A549 (cell line): ENCODE measurements at regions not wholly inside any gene's neighbourhood (a gene's known extent, or its start where the extent isn't known, plus 50 kb on each side); places are given as distances from the start of the nearest gene placed in this dataset.

Experiments
- ATAC-seq, 2 experiments: fragments of 200-7000 bp in 1 of 2; fragments of >200 bp in 1 of 2; cut with Nextera tagmentation in 1 of 2; cut with Tn5 transposase in 1 of 2; 3 replicates each; pipeline versions ENCODE4 v1.8.0 to v1.9.1; 2018 to 2020; ENCODE audit warnings: mild to moderate bottlenecking in 1 of 2, moderate library complexity in 1 of 2
- CTCF ChIA-PET: fragments of 300-600 bp; sonication (Branson Sonifier 250); formaldehyde crosslinking; extraction: SDS; loops from one replicate; lab custom pipeline; 2021; ENCODE audit warnings: antibody characterized with exemption, inconsistent platforms; lab: Yijun Ruan, JAX
- POLR2A ChIA-PET: fragments of 350-600 bp; formaldehyde crosslinking; extraction: SDS; loops from one replicate; lab custom pipeline; 2021; ENCODE audit warnings: antibody characterized with exemption, inconsistent platforms; lab: Yijun Ruan, JAX
- DNase-seq, 2 experiments: peaks; one replicate each; pipeline versions ENCODE4 v3.0.0 to v3.0.0-alpha.2; 2011 to 2016; ENCODE audit warnings: low read depth in 1 of 2, low spot score in 1 of 2
- FAIRE-seq: peaks from 2 replicates; lab custom pipeline; 2011; peaks lifted over from hg19 to GRCh38; lab: Jason Lieb, UNC
- H3K27ac ChIP-seq, 2 experiments: fragments of >200 bp; sonication (Bioruptor Twin); formaldehyde crosslinking; 3 replicates each; pipeline ENCODE4 v1.5.1; 2016 to 2017
- H3K4me1 ChIP-seq: fragments of >200 bp; sonication (Bioruptor Twin); formaldehyde crosslinking; 3 replicates; pipeline ENCODE4 v1.6.1; 2016
- H3K4me2 ChIP-seq: fragments of >200 bp; sonication (Bioruptor Twin); formaldehyde crosslinking; 3 replicates; pipeline ENCODE4 v1.6.1; 2016
- H3K4me3 ChIP-seq: fragments of >200 bp; sonication (Bioruptor Twin); formaldehyde crosslinking; 3 replicates; pipeline ENCODE4 v1.5.1; 2016
- H3K9me3 ChIP-seq: fragments of >200 bp; sonication (Bioruptor Twin); formaldehyde crosslinking; 3 replicates; pipeline ENCODE4 v1.6.1; 2016
- ATOH8 ChIP-seq: fragments of 250-450 bp; sonication (Bioruptor Pico); IDR thresholded peaks from 2 replicates; pipeline ENCODE4 v1.5.0; 2020; ENCODE audit warnings: low read depth, mild to moderate bottlenecking, moderate library complexity
- CBX2 ChIP-seq: fragments of 200-600 bp; sonication (generic); IDR thresholded peaks from 2 replicates; pipeline ENCODE4 v1.6.1; 2016; ENCODE audit warnings: low read depth, mild to moderate bottlenecking, borderline replicate concordance
- EHMT2 ChIP-seq: fragments of 200-600 bp; sonication (generic); IDR thresholded peaks from 2 replicates; pipeline ENCODE4 v1.6.1; 2016; ENCODE audit warnings: antibody characterized with exemption, low read depth, mild to moderate bottlenecking, moderate library complexity
- EP300 ChIP-seq, 2 experiments: fragments of >200 bp; sonication (Bioruptor Twin); formaldehyde crosslinking; IDR thresholded peaks; 2 replicates in 1 of 2; 3 replicates in 1 of 2; pipeline ENCODE4 v1.6.1; 2016 to 2017
- FOSB ChIP-seq: fragments of 250-450 bp; sonication (Bioruptor Pico); IDR thresholded peaks from 2 replicates; pipeline ENCODE4 v1.5.0; 2020; ENCODE audit warnings: mild to moderate bottlenecking, moderate library complexity
- FOXS1 ChIP-seq: fragments of 250-450 bp; sonication (Bioruptor Pico); IDR thresholded peaks from 2 replicates; pipeline ENCODE4 v1.5.0; 2020; ENCODE audit warnings: mild to moderate bottlenecking, moderate library complexity
- HDAC2 ChIP-seq: fragments of 200-600 bp; sonication (generic); IDR thresholded peaks from 2 replicates; pipeline ENCODE4 v1.6.1; 2016
- HES2 ChIP-seq: fragments of >200 bp; sonication (Bioruptor Twin); formaldehyde crosslinking; IDR thresholded peaks from 2 replicates; pipeline ENCODE4 v1.6.1; 2016
- HEYL ChIP-seq: fragments of 250-450 bp; sonication (Bioruptor Pico); IDR thresholded peaks from 2 replicates; pipeline ENCODE4 v1.8.0; 2021; ENCODE audit warnings: mild to moderate bottlenecking, moderate library complexity
- HOXA7 ChIP-seq: fragments of 250-450 bp; sonication (Bioruptor Pico); IDR thresholded peaks from 2 replicates; pipeline ENCODE4 v1.5.0; 2020; ENCODE audit warnings: mild to moderate bottlenecking, moderate library complexity
- HOXB13 ChIP-seq: fragments of 250-450 bp; sonication (Bioruptor Pico); IDR thresholded peaks from 2 replicates; pipeline ENCODE4 v1.5.0; 2020; ENCODE audit warnings: low read depth, mild to moderate bottlenecking, moderate library complexity
- JUN ChIP-seq, 2 experiments: fragments of >200 bp; sonication (Bioruptor Twin); formaldehyde crosslinking; IDR thresholded peaks; 2 replicates in 1 of 2; 3 replicates in 1 of 2; pipeline ENCODE4 v1.6.1; 2016 to 2017
- JUNB ChIP-seq: fragments of >200 bp; sonication (Bioruptor Twin); formaldehyde crosslinking; IDR thresholded peaks from 2 replicates; pipeline ENCODE4 v1.6.1; 2016
- KDM1A ChIP-seq: fragments of 200-600 bp; sonication (generic); IDR thresholded peaks from 2 replicates; pipeline ENCODE4 v1.6.1; 2016; ENCODE audit warnings: low read depth, mild to moderate bottlenecking
- KDM5A ChIP-seq: fragments of 200-600 bp; sonication (generic); IDR thresholded peaks from 2 replicates; pipeline ENCODE4 v1.6.1; 2016; ENCODE audit warnings: antibody characterized with exemption, mild to moderate bottlenecking
- MAFK ChIP-seq: fragments of 450-650 bp; IDR thresholded peaks from 2 replicates; pipeline ENCODE4 v1.6.1; 2014; ENCODE audit not compliant: partially characterized antibody
- NR3C1 ChIP-seq: fragments of >200 bp; sonication (Bioruptor Twin); formaldehyde crosslinking; IDR thresholded peaks from 3 replicates; pipeline ENCODE4 v1.6.1; 2017
- PBX3 ChIP-seq: IDR thresholded peaks from 2 replicates; pipeline ENCODE4 v1.6.1; 2012
- POLR2AphosphoS2 ChIP-seq: conservative IDR thresholded peaks from 2 replicates; pipeline ENCODE4 v1.6.1; 2012; ENCODE audit warnings: low read length, improper control_type of control experiment, inconsistent platforms
- RARB ChIP-seq: fragments of 250-450 bp; sonication (Bioruptor Pico); IDR thresholded peaks from 2 replicates; pipeline ENCODE4 v1.8.0; 2021; ENCODE audit warnings: mild to moderate bottlenecking, moderate library complexity
- RFX5 ChIP-seq: fragments of 450-650 bp; IDR thresholded peaks from 2 replicates; pipeline ENCODE4 v1.7.1; 2014; ENCODE audit warnings: antibody characterized with exemption, mild to moderate bottlenecking, moderate library complexity
- RNF2 ChIP-seq: fragments of 200-600 bp; sonication (generic); IDR thresholded peaks from 2 replicates; pipeline ENCODE4 v1.6.1; 2016; ENCODE audit warnings: low read depth, mild to moderate bottlenecking, antibody characterized with exemption, moderate library complexity, borderline replicate concordance
- ZC3H11A ChIP-seq: fragments of 450-650 bp; IDR thresholded peaks from 2 replicates; pipeline ENCODE4 v1.6.1; 2014; ENCODE audit warnings: antibody characterized with exemption, mild to moderate bottlenecking
- ZFP36 ChIP-seq: fragments of 450-650 bp; IDR thresholded peaks from 2 replicates; pipeline ENCODE4 v1.6.1; 2014; ENCODE audit warnings: borderline replicate concordance; ENCODE audit not compliant: partially characterized antibody
- ZSCAN20 ChIP-seq: fragments of 250-450 bp; sonication (Bioruptor Pico); IDR thresholded peaks from 2 replicates; pipeline ENCODE4 v1.8.0; 2022; ENCODE audit warnings: mild to moderate bottlenecking, moderate library complexity
- WGBS: methylation state at CpG from one replicate; pipeline ENCODE4 v1.1.6; 2017; ENCODE audit errors: missing lambda C conversion rate; 5-methylcytosine and 5-hydroxymethylcytosine counted together

DNA sequence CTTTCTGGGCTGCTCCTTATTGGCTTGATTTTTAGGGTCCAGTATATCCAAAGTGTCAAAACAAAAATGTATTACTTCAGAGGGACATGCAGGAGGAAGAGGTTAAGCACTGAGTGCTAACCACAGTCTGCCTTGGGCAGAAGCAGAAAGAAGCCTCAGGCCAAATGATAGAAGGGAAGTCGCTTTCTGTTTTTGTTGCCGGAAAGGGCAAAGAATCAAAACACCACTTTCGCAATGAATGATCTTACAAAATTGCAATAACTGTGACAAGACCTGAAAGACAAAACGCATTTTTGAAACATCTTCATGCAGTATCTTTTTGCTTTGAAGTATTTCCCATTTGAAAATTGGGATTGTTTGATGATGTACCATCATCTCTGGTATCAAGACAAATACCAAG, 70.1 kb upstream of the PICALM start:
- CTCF ChIA-PET = interaction anchor here (1.0 to 1.2 kb wide), 3 partner anchors 9 to 79 kb away, joined by 3 read pairs; no protein-coding TSS in a partner anchor
- FAIRE-seq = no peak
- no peak for DNase-seq
- POLR2A ChIA-PET = no interaction called here
- Histone ChIP-seq H3K9me3 (no peaks in the 10 kb centered on the region), H3K4me1 (no peaks in the 10 kb centered on the region), H3K4me3 (no peak overlapping the region), H3K27ac (no peak overlapping the region), H3K4me2 (no peak overlapping the region)
- 94% methylated on average over 4 of the region's 4 CpGs for whole genome bisulfite sequencing
- ATAC-seq = no peak
- TF ChIP-seq NR3C1 = no peak
- no peak for TF ChIP-seq RNF2
- no peak for TF ChIP-seq JUN (IDR thresholded peaks at IDR 0.05)
- TF ChIP-seq MAFK = no peak
- TF ChIP-seq JUNB = no peak
- TF ChIP-seq EHMT2 = no peak
- no peak for TF ChIP-seq ATOH8 (CRISPR knock-in tag)

DNA sequence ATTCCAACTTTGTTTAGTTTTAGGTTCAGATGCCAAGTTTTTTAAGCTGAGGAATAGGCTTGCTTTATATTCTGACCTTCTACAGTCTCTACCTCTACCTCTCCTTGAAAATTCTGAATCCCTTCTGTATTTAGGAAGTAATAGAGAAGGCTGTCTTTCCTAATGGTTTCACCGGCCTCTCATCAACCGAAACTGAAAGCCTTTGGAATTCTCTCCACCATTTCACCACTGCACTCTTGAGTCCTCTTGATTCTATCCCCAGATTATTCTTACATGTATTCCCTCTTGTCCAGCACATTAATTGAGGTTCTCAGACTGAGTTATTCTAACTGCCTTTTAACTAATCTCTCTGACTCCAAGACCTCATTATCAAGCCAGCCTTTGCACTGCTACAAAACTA, 67.7 kb upstream of the PICALM start:
- H3K4me3 ChIP-seq = no peak overlapping the region
- WGBS = 96% methylated on average over 2 of the region's 2 CpGs
- DNase-seq (no peak), FAIRE-seq (no peak), ATAC-seq (no peak)
- H3K4me2 ChIP-seq = no peak overlapping the region
- ChIA-PET CTCF (interaction anchor here (0.6 kb wide), 1 partner anchor 991 kb away, joined by 3 read pairs; no protein-coding TSS in a partner anchor), POLR2A (no interaction called here)
- H3K27ac ChIP-seq = no peak overlapping the region
- H3K4me1 ChIP-seq = no peaks in the 10 kb centered on the region
- H3K9me3 ChIP-seq = no peaks in the 10 kb centered on the region
- no peak for TF ChIP-seq HOXA7 (CRISPR knock-in tag)
- no peak for TF ChIP-seq HOXB13
- no peak for TF ChIP-seq PBX3
- TF ChIP-seq FOSB (CRISPR knock-in tag) = no peak
- TF ChIP-seq ZFP36 = no peak
- no peak for TF ChIP-seq ZC3H11A
- no peak for TF ChIP-seq MAFK
- no peak for TF ChIP-seq JUNB
- TF ChIP-seq ZSCAN20 (CRISPR knock-in tag) = no peak
- TF ChIP-seq EHMT2 = no peak
- no peak for TF ChIP-seq CBX2
- no peak for TF ChIP-seq KDM5A
- no peak for TF ChIP-seq EP300 (IDR thresholded peaks at IDR 0.05)
- TF ChIP-seq HEYL (CRISPR knock-in tag) = no peak

DNA sequence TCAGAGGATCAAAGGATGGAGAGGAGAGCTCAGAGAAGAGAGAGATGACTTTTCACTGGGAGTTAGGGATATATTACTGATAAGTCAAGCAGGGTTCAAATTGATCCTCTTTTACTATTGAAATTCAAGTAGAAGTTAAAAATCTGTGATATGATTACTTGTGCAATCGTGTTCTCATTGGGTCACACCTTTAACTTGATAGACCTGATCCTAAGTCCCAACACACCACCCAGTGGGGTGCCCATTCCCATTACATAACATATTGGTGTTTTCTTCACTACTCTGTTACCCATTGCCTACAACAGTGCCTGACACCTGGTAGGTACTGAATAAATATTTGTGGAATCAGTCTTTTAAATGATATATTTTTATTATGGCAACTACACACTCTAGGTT, 66.4 kb upstream of the PICALM start:
- ATAC-seq (no peak), FAIRE-seq (no peak), DNase-seq (no peak)
- ChIA-PET CTCF (no interaction called here), POLR2A (no interaction called here)
- Histone ChIP-seq H3K4me3 (no peak overlapping the region), H3K4me1 (no peaks in the 10 kb centered on the region), H3K27ac (no peak overlapping the region), H3K4me2 (no peak overlapping the region), H3K9me3 (no peaks in the 10 kb centered on the region)
- TF ChIP-seq POLR2AphosphoS2 = no peak
- no peak for TF ChIP-seq KDM1A
- TF ChIP-seq HES2 = no peak
- no peak for TF ChIP-seq FOXS1 (CRISPR knock-in tag)
- TF ChIP-seq RARB (CRISPR knock-in tag) = no peak
- no peak for TF ChIP-seq EHMT2
- TF ChIP-seq HDAC2 = no peak
- no peak for TF ChIP-seq RFX5
- WGBS = 82% methylated on average over 1 of the region's 1 CpG
